K562 (cell line): ENCODE measurements at regions not wholly inside any gene's neighbourhood (a gene's known extent, or its start where the extent isn't known, plus 50 kb on each side); places are given as distances from the start of the nearest gene placed in this dataset.
A peak's percentile ranks its signal among the peaks of the same experiment; 100 is the strongest.

Source experiments
- ELF4 ChIP-seq: fragments of 450-650 bp; formaldehyde crosslinking; IDR thresholded peaks from 2 replicates; pipeline ENCODE4 v1.4.0; 2022; ENCODE audit warnings: missing genetic modification characterization
- ESRRA ChIP-seq: fragments of 450-650 bp; IDR thresholded peaks from 2 replicates; pipeline ENCODE4 v1.6.1; 2014; ENCODE audit warnings: low read depth, mild to moderate bottlenecking, moderate library complexity, borderline replicate concordance
- ETS1 ChIP-seq: conservative IDR thresholded peaks from 2 replicates; pipeline ENCODE4 v1.6.1; 2011; ENCODE audit warnings: low read depth, mild to moderate bottlenecking, low read length; ENCODE audit not compliant: control insufficient read depth
- ETV5 ChIP-seq: sonication (generic); formaldehyde crosslinking; IDR thresholded peaks from 2 replicates; pipeline ENCODE4 v1.4.0; 2020; ENCODE audit warnings: low read depth, mild to moderate bottlenecking, missing genetic modification reagents
- IRF2 ChIP-seq: sonication (generic); formaldehyde crosslinking; IDR thresholded peaks from 2 replicates; pipeline ENCODE4 v1.8.1; 2022; ENCODE audit warnings: mild to moderate bottlenecking, missing genetic modification reagents
- MITF ChIP-seq: IDR thresholded peaks from 2 replicates; pipeline ENCODE4 v1.6.1; 2014; ENCODE audit warnings: antibody characterized with exemption
- RREB1 ChIP-seq: fragments of 250-450 bp; sonication (Bioruptor Pico); IDR thresholded peaks from 2 replicates; pipeline ENCODE4 v1.4.0; 2020
- STAT6 ChIP-seq: sonication (generic); formaldehyde crosslinking; IDR thresholded peaks from 2 replicates; pipeline ENCODE4 v1.8.1; 2023; ENCODE audit warnings: mild to moderate bottlenecking, missing genetic modification reagents
- ZFPM2 ChIP-seq: fragments of 250-450 bp; sonication (Bioruptor Pico); IDR thresholded peaks from 2 replicates; pipeline ENCODE4 v1.5.1; 2022; ENCODE audit warnings: mild to moderate bottlenecking
- ZNF436 ChIP-seq: fragments of 250-450, 450-650 bp; sonication (Bioruptor Pico); formaldehyde crosslinking; IDR thresholded peaks from 2 replicates; pipeline ENCODE4 v1.7.0; 2020; ENCODE audit warnings: mild to moderate bottlenecking
- ZNF511 ChIP-seq: sonication (generic); formaldehyde crosslinking; IDR thresholded peaks from 2 replicates; pipeline ENCODE4 v1.8.0; 2022; ENCODE audit warnings: mild to moderate bottlenecking, missing genetic modification reagents

- TF ChIP-seq RREB1 (CRISPR knock-in tag) (no peak), ETV5 (CRISPR knock-in tag) (no peak), ZNF436 (CRISPR knock-in tag) (no peak), ETS1 (no peak), IRF2 (no peak), STAT6 (CRISPR knock-in tag) (no peak), ESRRA (no peak), ZNF511 (CRISPR knock-in tag) (0 out of 2 replicates have a peak, but pooled peaks have one; percentile 25), ELF4 (no peak), ZFPM2 (CRISPR knock-in tag) (no peak), MITF (no peak)
These were observed 1276.1 kb downstream of the PCDH7 start (continued) for GRCh38 chr4:31995943-31996901.
